OCI-LY7 (cell line): ENCODE measurements at regions not wholly inside any gene's neighbourhood (a gene's known extent, or its start where the extent isn't known, plus 50 kb on each side); places are given as distances from the start of the nearest gene placed in this dataset.

Source experiments
- BruUV-seq: library from RNA; stranded (reverse); fragments of 400-500 nt; replicated peaks from 2 replicates; lab custom pipeline; 2021; lab: Mats Ljungman, UMichigan
- CTCF ChIA-PET: fragments of 300-600 bp; sonication (Branson Sonifier 250); formaldehyde crosslinking; loops from one replicate; lab custom pipeline; 2022; ENCODE audit warnings: antibody characterized with exemption; ENCODE audit not compliant: unreplicated experiment; lab: Charles Lee
- POLR2A ChIA-PET: fragments of 300-600 bp; sonication (Branson Sonifier 250); formaldehyde crosslinking; loops from one replicate; lab custom pipeline; 2022; ENCODE audit warnings: antibody characterized with exemption; lab: Charles Lee
- DNase-seq: peaks from one replicate; pipeline ENCODE4 v3.0.0-alpha.2; 2015; ENCODE audit warnings: low spot score
- H2AFZ ChIP-seq: fragments of 200-600 bp; sonication (generic), shearing (Covaris generic); 2 replicates; pipeline ENCODE4 v1.6.1; 2014; ENCODE audit warnings: mild to moderate bottlenecking, antibody characterized with exemption, low read length, moderate library complexity
- H3K27ac ChIP-seq: fragments of 200-600 bp; sonication (generic); 2 replicates; pipeline ENCODE4 v1.5.1; 2014; ENCODE audit warnings: mixed run types, low read depth, mild to moderate bottlenecking, moderate library complexity, low read length, inconsistent platforms; ENCODE audit not compliant: poor library complexity, severe bottlenecking
- H3K36me3 ChIP-seq: fragments of 200-600 bp; sonication (generic); 2 replicates; pipeline ENCODE4 v1.6.1; 2014; ENCODE audit warnings: mild to moderate bottlenecking, antibody characterized with exemption, low read length, moderate library complexity, mixed read lengths; ENCODE audit not compliant: insufficient read depth
- H3K4me1 ChIP-seq: fragments of 200-600 bp; sonication (generic); 2 replicates; pipeline ENCODE4 v1.5.1; 2014; ENCODE audit warnings: mild to moderate bottlenecking, low read length; ENCODE audit not compliant: insufficient read depth, poor library complexity, severe bottlenecking
- H3K4me2 ChIP-seq: fragments of 200-600 bp; sonication (generic); 2 replicates; pipeline ENCODE4 v1.6.1; 2014; ENCODE audit warnings: mild to moderate bottlenecking, low read length
- H3K4me3 ChIP-seq: fragments of 200-600 bp; sonication (generic); 2 replicates; pipeline ENCODE4 v1.5.1; 2014; ENCODE audit warnings: mild to moderate bottlenecking, low read depth, low read length; ENCODE audit not compliant: poor library complexity, severe bottlenecking
- H3K79me2 ChIP-seq: fragments of 200-600 bp; sonication (generic); 2 replicates; pipeline ENCODE4 v1.6.1; 2016; ENCODE audit warnings: low read depth, mild to moderate bottlenecking, low read length, moderate library complexity, mixed read lengths; ENCODE audit not compliant: insufficient read depth
- H3K9me2 ChIP-seq: fragments of 200-600 bp; sonication (generic); 2 replicates; pipeline ENCODE4 v1.6.1; 2016; ENCODE audit warnings: mild to moderate bottlenecking, low read length, mixed read lengths; ENCODE audit not compliant: insufficient read depth
- H3K9me3 ChIP-seq: fragments of 200-600 bp; sonication (generic); 2 replicates; pipeline ENCODE4 v1.6.1; 2014; ENCODE audit warnings: mild to moderate bottlenecking, mixed run types, low read length, mixed read lengths
- H4K20me1 ChIP-seq: fragments of 200-600 bp; sonication (generic); 2 replicates; pipeline ENCODE4 v1.6.1; 2014; ENCODE audit warnings: mild to moderate bottlenecking, antibody characterized with exemption, low read length, moderate library complexity, mixed read lengths; ENCODE audit not compliant: insufficient read depth
- CTCF ChIP-seq: fragments of 200-600 bp; sonication (generic); conservative IDR thresholded peaks from 2 replicates; pipeline ENCODE4 v1.5.1; 2014; ENCODE audit warnings: mild to moderate bottlenecking, antibody characterized with exemption, low read length, moderate library complexity, mixed read lengths
- EZH2phosphoT487 ChIP-seq: fragments of 200-600 bp; sonication (generic); IDR thresholded peaks from 2 replicates; pipeline ENCODE4 v1.6.1; 2018; ENCODE audit warnings: low read depth, borderline replicate concordance, mild to moderate bottlenecking, mixed run types, antibody characterized with exemption, low read length, moderate library complexity, mixed read lengths
- intact Hi-C: fragments of 100-400 bp; cut with micrococcal nuclease; formaldehyde crosslinking; loops from one replicate; pipeline ENCODE4 v1.10.0; 2022; ENCODE audit not compliant: unreplicated experiment

- H3K4me1 ChIP-seq, result no peaks in the 10 kb centered on the region
- H3K9me2 ChIP-seq, result no peaks in the 10 kb centered on the region
- H3K4me2 ChIP-seq, result no peak overlapping the region
- POLR2A ChIA-PET, result interaction anchor here (0.7 to 0.8 kb wide), 2 partner anchors 8 to 10 kb away, joined by 3 read pairs; no protein-coding TSS in a partner anchor
- no peaks in the 10 kb centered on the region for H4K20me1 ChIP-seq
- H3K36me3 ChIP-seq, result no peaks in the 10 kb centered on the region
- H2AFZ ChIP-seq, result no peak overlapping the region
- CTCF ChIA-PET, result no interaction called here
- no peak for TF ChIP-seq CTCF
- TF ChIP-seq EZH2phosphoT487, result no peak
- no peaks in the 10 kb centered on the region for H3K9me3 ChIP-seq
- H3K4me3 ChIP-seq, result no peak overlapping the region
- intact Hi-C loops, result no loop called here
- no peak for DNase-seq
- no TSS peak for BruUV-seq
- H3K27ac ChIP-seq, result no peak overlapping the region
- H3K79me2 ChIP-seq, result no peaks in the 10 kb centered on the region
Observed at GRCh38 chr7:119395024-119395423, 878.0 kb upstream of the KCND2 start.

GRCh38 chr7:119397156-119397555, 875.8 kb upstream of the KCND2 start:
- intact Hi-C loops, result no loop called here
- Histone ChIP-seq H3K79me2 (no peaks in the 10 kb centered on the region), H3K9me3 (no peaks in the 10 kb centered on the region), H3K9me2 (no peaks in the 10 kb centered on the region), H3K4me3 (no peak overlapping the region), H3K36me3 (no peaks in the 10 kb centered on the region), H3K27ac (no peak overlapping the region), H4K20me1 (no peaks in the 10 kb centered on the region), H2AFZ (no peak overlapping the region), H3K4me1 (no peaks in the 10 kb centered on the region), H3K4me2 (no peak overlapping the region)
- no peak for TF ChIP-seq CTCF
- no peak for TF ChIP-seq EZH2phosphoT487
- no TSS peak for BruUV-seq
- ChIA-PET POLR2A (no interaction called here), CTCF (no interaction called here)
- DNase-seq, result no peak

GRCh38 chr7:119408596-119408995, 864.4 kb upstream of the KCND2 start:
- POLR2A ChIA-PET, result interaction anchor here (0.6 to 1.4 kb wide), 2 partner anchors 10 to 1766 kb away, joined by 3 to 4 read pairs; no protein-coding TSS in a partner anchor
- no TSS peak for BruUV-seq
- no peaks in the 10 kb centered on the region for H3K9me2 ChIP-seq
- H3K9me3 ChIP-seq, result no peaks in the 10 kb centered on the region
- no peak overlapping the region for H2AFZ ChIP-seq
- no peak overlapping the region for H3K4me2 ChIP-seq
- no peaks in the 10 kb centered on the region for H3K36me3 ChIP-seq
- TF ChIP-seq CTCF (no peak), EZH2phosphoT487 (no peak)
- DNase-seq, result no peak
- H3K4me1 ChIP-seq, result no peaks in the 10 kb centered on the region
- H3K27ac ChIP-seq, result no peak overlapping the region
- H3K4me3 ChIP-seq, result no peak overlapping the region
- CTCF ChIA-PET, result no interaction called here
- H4K20me1 ChIP-seq, result no peaks in the 10 kb centered on the region
- H3K79me2 ChIP-seq, result no peaks in the 10 kb centered on the region
- intact Hi-C loops, result no loop called here
